Activated naive CD8-positive, alpha-beta T cell treated with anti-CD3 and anti-CD28 coated beads, Interleukin-2, amount 50 U/mL, for 16 hours (primary cell): ENCODE measurements at regions not wholly inside any gene's neighbourhood (a gene's known extent, or its start where the extent isn't known, plus 50 kb on each side); places are given as distances from the start of the nearest gene placed in this dataset.
A peak's percentile ranks its signal among the peaks of the same experiment; 100 is the strongest.
"Not testable (repeated sequence)": the region's sequence is repeated elsewhere in the genome, so short reads cannot be mapped to it uniquely, and the experiment has no call there.

ENCODE experiments used
- DNase-seq: peaks from one replicate; pipeline ENCODE4 v3.0.0-alpha.2; 2020; ENCODE audit warnings: low read depth, low spot score

- no peak for DNase-seq
These were observed 72.7 kb upstream of the HSPA9 start for GRCh38 chr5:138647794-138648410.

GRCh38 chr5:138647261-138647788, 72.1 kb upstream of the HSPA9 start:
- DNase-seq, result no peak

- DNase-seq, result no peak
These were observed 71.5 kb upstream of the HSPA9 start for GRCh38 chr5:138646671-138647070.

DNA sequence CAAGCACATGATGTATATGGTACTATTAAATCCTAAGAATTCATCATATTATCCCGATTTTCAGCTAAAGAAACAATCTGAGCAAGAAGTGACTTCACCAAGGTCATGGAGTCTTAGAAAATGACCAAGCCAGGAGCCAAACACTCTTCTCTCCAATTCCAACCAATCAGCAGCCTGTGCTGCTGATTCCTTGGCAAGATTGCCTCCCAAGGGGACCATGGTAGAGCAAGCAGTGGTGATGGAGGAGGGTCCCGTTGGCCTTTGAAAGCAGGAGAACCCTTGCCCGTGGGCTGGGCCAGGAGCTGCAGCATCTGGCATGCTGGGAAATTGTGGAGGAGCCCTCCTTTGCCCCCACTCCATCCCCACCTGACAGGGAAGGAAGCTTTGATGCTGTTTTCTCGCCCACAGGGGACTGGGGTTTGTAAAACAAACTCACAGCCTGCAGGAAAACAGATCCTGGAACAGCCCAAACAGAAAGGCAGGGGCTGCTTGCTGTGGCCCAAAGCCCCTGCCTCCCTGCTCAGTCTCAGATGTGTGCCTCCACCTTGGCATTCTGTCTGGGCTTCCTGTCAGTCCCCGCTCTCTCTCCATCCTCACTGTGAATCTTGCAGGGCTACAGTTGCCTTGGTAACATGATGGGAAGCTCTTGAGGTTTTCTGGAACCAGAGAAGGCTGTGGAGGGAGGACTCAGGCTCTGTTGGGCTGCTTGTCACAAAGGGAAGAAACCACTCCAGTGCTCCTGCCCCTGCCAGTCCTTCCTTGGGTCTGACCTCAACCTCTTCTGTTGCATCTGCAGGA, 70.8 kb upstream of the HSPA9 start:
- DNase-seq, result no peak

DNA sequence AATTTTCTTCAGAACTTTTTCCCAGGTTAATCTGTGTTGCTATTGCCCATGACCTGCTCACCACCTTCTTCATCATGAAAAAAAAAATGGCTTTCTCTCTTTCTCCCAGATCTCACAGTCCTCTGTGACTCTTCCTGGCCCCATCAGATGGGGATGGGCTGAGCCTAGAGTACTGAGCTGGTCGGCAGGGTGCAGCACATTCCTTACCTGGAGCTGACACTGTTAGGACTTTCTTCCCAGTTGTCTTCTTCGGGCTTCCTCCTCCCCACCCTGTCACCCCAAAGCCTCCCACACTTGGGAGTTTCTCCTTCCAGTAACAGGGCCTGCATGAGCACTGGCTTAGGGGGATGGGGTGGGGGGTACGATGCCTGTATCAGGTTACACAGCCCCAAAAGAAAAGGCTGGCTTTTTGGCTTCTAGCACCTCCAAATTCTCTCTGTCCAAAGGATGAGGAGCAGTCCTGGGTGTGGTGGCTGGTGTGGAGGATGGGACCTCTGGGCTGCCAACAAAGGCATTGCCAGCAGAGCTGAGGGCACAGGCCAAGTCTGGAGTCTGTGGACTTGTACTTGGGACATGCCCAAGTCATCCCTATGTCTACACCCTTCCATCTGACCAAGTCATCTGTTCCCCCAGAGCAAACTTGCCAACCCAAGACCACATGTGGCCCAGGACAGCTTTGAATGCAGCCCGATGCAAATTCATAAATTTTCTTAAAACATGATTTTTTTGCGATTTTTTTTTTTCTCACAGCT, 68.0 kb upstream of the HSPA9 start:
- DNase-seq, result no peak

DNA sequence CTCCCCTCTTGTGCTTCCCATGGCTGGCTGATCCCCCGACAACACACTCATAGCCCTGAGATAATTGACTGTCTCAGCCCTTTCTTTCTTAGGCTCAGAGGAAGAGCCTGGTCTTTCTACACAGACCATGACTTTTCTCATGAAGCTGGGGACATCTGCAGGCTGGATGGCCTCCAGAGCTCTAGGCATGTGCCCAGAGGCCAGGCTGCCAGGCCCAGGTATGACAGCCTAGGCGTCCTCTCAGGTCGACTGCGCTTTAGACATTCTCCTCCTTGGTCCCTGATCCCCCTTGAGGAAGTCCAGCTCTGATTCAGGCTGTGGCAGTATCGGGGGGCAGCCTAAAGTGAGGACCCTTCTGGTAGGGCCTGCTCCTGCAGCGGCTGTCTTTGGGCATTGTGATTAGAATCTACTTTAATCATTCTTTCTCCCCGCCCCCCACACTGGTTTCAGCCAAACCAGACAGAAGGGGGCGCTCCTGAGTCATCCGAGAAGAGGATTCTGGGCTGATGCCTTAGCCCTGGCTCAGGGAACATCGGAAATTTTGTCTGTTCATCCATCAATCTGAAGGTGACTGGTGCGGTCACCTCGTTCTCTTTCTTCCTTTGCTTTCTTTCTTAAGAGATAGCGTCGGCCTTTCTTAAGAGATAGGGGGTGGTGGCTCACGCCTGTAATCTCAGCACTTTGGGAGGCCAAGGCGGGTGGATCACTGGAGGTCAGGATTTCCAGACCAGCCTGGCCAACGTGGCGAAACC, 66.5 kb upstream of the HSPA9 start:
- DNase-seq, result peak; percentile 61

DNA sequence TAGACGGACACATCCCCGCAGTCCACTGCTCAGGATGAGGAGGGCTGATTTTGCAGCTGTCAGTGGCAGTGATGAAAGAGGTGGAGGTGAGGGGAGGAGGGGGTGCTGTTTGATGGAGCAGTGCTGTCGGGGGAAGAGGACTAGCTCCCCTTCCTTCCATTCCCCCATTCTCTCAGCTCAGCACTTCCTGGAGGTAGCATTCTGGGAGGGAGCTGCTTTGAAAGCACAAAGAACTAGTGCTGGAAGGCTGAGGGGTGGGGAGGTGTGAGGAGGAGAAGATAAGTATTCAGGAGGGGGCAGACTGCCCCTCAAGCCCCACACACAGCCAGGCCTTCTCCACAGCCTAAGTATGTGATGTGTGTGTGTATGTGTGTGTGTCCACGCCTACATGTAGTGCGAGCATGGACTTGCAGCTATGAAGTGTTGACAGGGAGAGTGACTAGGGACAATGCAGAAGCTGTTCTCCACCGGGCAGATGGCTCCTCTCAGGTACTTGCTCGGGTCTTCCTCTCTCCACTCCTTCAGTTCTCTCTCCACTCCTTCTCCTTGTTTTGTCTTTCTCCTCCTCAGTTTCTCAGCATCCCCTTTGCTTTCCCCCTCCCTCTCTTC, 65.5 kb upstream of the HSPA9 start:
- DNase-seq, result no peak

DNA sequence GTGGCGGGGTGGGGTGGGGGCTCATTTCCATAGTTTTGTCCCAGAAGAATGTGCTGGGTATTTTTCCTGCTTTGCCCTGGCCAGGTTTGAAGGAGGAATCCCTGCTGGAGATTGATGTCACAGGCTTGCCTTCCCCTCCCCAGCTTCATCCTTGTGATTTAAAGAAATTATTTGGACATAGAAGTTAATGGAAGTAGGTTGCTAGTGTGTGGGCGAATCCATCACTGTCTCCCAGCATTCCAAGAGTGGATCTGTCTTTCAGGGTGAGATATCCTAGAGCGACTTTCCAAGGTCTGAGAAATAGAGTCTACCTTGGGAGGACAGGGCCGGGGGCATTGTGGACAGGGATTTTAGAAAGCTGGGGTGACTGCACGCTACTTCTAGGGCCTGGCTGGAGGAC, 64.9 kb upstream of the HSPA9 start:
- no peak for DNase-seq

DNA sequence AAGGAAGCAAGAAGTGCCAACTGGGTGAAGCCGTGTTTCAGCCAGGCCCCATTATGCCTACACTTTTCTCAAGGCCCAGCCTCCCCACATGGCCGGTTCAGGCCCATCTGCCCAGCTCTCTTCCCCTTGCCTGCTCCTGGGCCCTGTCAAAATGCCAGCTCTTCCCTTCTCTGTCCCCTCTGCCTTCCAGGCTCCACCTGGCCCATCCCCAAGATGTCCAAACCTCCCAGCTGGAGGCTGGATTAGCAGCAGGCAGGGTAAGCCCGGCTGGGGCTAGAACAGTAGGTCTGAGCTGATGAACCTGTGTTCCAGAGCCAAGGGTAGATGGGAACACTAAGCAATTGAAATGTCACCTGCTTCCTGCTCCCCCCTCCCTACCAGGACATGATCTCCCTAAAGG, 64.1 kb upstream of the HSPA9 start:
- no peak for DNase-seq

- no peak for DNase-seq
These were observed 62.1 kb upstream of the HSPA9 start for GRCh38 chr5:138637256-138637655.

GRCh38 chr5:138636398-138636944, 61.3 kb upstream of the HSPA9 start:
- DNase-seq, result no peak

- no peak for DNase-seq
These were observed 60.5 kb upstream of the HSPA9 start for GRCh38 chr5:138635708-138636107.

DNA sequence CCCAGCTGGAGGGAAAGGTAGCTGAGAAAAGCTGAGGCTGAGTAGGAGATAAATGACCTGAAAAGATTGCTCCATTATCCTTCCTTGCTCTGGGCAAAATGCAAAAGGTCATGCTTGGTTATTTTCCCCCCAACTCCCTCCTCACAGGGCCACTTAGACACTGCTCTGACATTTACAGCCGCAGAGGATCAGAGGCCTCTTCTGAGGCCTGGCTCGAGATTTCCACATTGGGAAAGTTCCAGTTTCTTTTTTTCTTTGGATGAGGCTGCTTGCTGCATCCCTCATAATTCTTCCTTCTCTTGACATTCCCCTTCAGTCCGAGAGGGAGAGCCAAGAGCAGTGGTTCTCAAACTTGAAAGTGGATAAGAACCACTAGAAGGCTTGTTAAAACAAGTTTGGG, 60.1 kb upstream of the HSPA9 start:
- DNase-seq, result no peak

- DNase-seq, result not testable (repeated sequence)
These were observed 59.6 kb upstream of the HSPA9 start for GRCh38 chr5:138634804-138635203.

GRCh38 chr5:138632900-138633489, 57.8 kb upstream of the HSPA9 start:
- no peak for DNase-seq

DNA sequence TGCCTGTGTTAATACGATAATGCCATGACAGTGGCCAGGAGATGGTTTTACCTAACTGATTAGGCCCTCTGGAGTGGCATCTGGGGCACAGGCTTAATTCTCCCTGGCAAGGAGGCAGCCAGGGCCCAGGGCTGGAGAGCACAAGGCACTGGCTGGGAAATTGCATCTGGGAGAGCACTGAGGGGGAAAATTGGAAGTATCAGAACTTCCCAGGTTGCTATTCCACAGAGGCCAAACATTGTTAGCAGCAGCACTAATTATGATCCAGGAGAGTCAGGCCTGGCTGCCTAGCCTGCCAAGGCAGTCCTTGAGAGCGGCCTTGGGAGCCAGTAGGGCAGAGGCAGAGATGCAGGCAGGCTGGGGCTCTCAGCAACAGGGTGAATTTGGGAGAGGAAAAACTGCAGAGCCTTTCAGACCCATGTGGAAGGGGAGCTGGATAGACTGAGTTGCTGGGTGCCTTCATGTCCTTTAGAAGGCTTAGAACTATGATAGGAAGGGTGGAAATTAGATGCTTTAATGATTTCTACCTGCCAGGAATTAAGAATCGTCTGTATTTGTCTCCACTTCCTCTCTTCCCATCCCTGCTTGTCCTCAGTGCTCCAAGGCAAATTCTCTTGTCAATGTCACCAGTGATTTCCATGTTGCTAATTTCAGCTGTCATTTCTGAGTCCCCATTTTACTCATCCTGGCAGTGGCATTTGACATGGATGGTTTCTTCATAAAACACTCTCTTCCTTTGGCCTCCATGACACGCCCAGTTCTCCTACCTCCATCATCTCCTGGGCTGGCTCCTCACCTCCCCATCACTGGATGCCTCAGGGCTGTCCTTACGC, 56.1 kb upstream of the HSPA9 start:
- no peak for DNase-seq

- DNase-seq, result no peak
These were observed 54.2 kb upstream of the HSPA9 start for GRCh38 chr5:138629392-138629791.

DNA sequence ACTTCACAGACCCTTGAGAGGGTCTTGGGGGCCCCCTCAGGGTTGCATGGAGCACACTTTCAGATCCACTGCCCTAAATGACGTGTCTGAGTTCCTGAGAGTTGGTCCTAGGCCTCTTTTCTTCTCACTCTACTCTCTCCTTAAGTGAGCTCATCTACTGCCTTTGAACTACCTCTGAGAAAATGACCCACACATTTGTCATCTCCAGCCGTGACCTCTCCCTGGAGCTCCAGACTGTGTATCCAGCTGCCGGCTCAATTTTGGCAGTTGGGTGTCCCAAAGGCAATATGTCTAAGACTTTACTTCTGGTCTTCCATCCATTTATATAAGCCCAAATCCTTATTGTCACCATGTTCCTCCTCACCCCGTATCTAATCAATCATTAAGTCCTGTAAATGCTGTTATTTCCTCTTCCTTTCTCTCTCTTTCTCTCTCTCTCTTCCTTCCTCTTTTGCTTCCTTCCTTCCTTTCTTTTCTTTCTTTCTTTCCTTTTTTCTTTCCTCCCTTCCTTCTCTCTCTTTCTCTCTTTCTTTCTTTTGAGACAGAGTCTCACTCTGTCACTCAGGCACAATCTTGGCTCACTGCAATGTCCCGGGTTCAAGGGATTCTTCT, 51.2 kb upstream of the HSPA9 start:
- DNase-seq, result no peak

- no peak for DNase-seq
These were observed 49.9 kb upstream of the HSPA9 start for GRCh38 chr5:138625134-138625533.
